ENCODE measurements at regions not wholly inside any gene's neighbourhood (a gene's known extent, or its start where the extent isn't known, plus 50 kb on each side); places are given as distances from the start of the nearest gene placed in this dataset.

GRCh38 chr6:118383924-118384323 is 164.2 kb upstream of the PLN start:
- BruUV-seq (replicated peaks): no TSS peak
- intact Hi-C loops (cut with micrococcal nuclease) (no loop called here), in situ Hi-C loops (cut with MboI) (no loop called here)
- WGBS (ENCODE audit: insufficient coverage, low coverage, missing lambda C conversion rate): 6% methylated on average over 1 of the region's 1 CpG
- no peaks in the 10 kb centered on the region for H3K9me3 ChIP-seq (replicated peaks; ENCODE audit: control insufficient read depth, insufficient read depth, low read depth, low read length)
- CTCF ChIA-PET (ENCODE audit: low intra/inter-chr PET ratio): no interaction called here
- no peaks in the 10 kb centered on the region for H4K20me1 ChIP-seq (replicated peaks; ENCODE audit: control insufficient read depth, insufficient read depth, low read length)
- no peak for TF ChIP-seq ATF7 (IDR thresholded peaks at IDR 0.05)
- no peak for TF ChIP-seq WHSC1 (IDR thresholded peaks at IDR 0.05; ENCODE audit: low read length)
- TF ChIP-seq NR3C1 (CRISPR knock-in tag; IDR thresholded peaks at IDR 0.05): no peak
- no peak for TF ChIP-seq ZNF217 (CRISPR knock-in tag; IDR thresholded peaks at IDR 0.05)
- no peak overlapping the region for H3K9ac ChIP-seq (ENCODE audit: insufficient read depth in 1 of 2, low read depth in 2 of 2, low read length in 2 of 2)
- no peaks in the 10 kb centered on the region; a peak in 1 of 5 replicates for H3K4me1 ChIP-seq (replicated peaks in 1 of 2; ENCODE audit: control insufficient read depth in 2 of 2, insufficient read depth in 2 of 2, low read length in 2 of 2)
- no peaks in the 10 kb centered on the region; a peak in 1 of 5 replicates for H3K27me3 ChIP-seq (ENCODE audit: control insufficient read depth in 2 of 2, insufficient read depth in 2 of 2, low read length in 2 of 2)
- H3K4me2 ChIP-seq (ENCODE audit: insufficient read depth, low read length): no peak overlapping the region
- no peaks in the 10 kb centered on the region for H3K79me2 ChIP-seq (ENCODE audit: control insufficient read depth, insufficient read depth, low read length)
- no peak for ATAC-seq
- H3K9me1 ChIP-seq (ENCODE audit: control insufficient read depth, insufficient read depth, low read length): no peaks in the 10 kb centered on the region
- no peak overlapping the region for H3K4me3 ChIP-seq
- H2AFZ ChIP-seq (ENCODE audit: low read depth, low read length): no peak overlapping the region
- DNase-seq (ENCODE audit: extremely low read depth in 1 of 4, low spot score in 3 of 4): no peak
- no peak for FAIRE-seq
- H3K27ac ChIP-seq (ENCODE audit: extremely low read depth, low read depth, low read length): no peak overlapping the region
- no peaks in the 10 kb centered on the region for H3K36me3 ChIP-seq (ENCODE audit: control insufficient read depth, insufficient read depth, low read length)
- POLR2A ChIA-PET: no interaction called here

DNA sequence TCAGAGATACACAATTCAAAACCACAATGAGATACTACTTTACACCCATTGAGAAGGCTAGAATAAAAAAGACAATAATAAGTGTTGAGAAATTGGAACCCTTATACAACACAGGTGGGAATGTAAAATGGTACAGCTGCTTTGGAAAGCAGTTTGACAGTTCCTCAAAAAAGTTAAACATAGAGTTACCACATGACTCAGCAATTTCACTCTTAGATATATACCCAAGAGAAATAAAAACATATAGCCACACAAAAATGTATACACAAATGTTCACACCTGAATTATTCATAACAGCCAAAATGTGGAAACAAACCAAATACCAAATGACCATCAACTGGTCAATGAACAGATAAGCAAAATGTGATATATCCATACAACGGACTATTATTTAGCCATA is 161.1 kb upstream of the PLN start:
- intact Hi-C loops (cut with micrococcal nuclease): no loop called here
- Histone ChIP-seq H2AFZ (ENCODE audit: low read depth, low read length) (no peak overlapping the region), H3K4me3 (no peak overlapping the region), H3K4me2 (ENCODE audit: insufficient read depth, low read length) (no peak overlapping the region), H3K9me3 (replicated peaks; ENCODE audit: control insufficient read depth, insufficient read depth, low read depth, low read length) (no peaks in the 10 kb centered on the region), H3K36me3 (ENCODE audit: control insufficient read depth, insufficient read depth, low read length) (no peaks in the 10 kb centered on the region), H3K9me1 (ENCODE audit: control insufficient read depth, insufficient read depth, low read length) (no peaks in the 10 kb centered on the region), H4K20me1 (replicated peaks; ENCODE audit: control insufficient read depth, insufficient read depth, low read length) (no peaks in the 10 kb centered on the region), H3K4me1 (replicated peaks in 1 of 2; ENCODE audit: control insufficient read depth in 2 of 2, insufficient read depth in 2 of 2, low read length in 2 of 2) (no peaks in the 10 kb centered on the region; a peak in 1 of 5 replicates), H3K27me3 (ENCODE audit: control insufficient read depth in 2 of 2, insufficient read depth in 2 of 2, low read length in 2 of 2) (no peaks in the 10 kb centered on the region; a peak in 1 of 5 replicates), H3K27ac (ENCODE audit: extremely low read depth, low read depth, low read length) (no peak overlapping the region), H3K79me2 (ENCODE audit: control insufficient read depth, insufficient read depth, low read length) (no peaks in the 10 kb centered on the region), H3K9ac (ENCODE audit: insufficient read depth in 1 of 2, low read depth in 2 of 2, low read length in 2 of 2) (no peak overlapping the region)
- BruUV-seq (replicated peaks): no TSS peak
- CTCF ChIA-PET (ENCODE audit: low intra/inter-chr PET ratio): no interaction called here
- POLR2A ChIA-PET: no interaction called here
- WGBS (ENCODE audit: insufficient coverage, low coverage, missing lambda C conversion rate): 39% methylated on average over 1 of the region's 1 CpG
- in situ Hi-C loops (cut with MboI): no loop called here
- no peak for FAIRE-seq
- DNase-seq (ENCODE audit: extremely low read depth in 1 of 4, low spot score in 3 of 4): no peak
- ATAC-seq: no peak
- TF ChIP-seq BMI1 (IDR thresholded peaks at IDR 0.05; ENCODE audit: low read length): no peak
- TF ChIP-seq, protein P1, sequence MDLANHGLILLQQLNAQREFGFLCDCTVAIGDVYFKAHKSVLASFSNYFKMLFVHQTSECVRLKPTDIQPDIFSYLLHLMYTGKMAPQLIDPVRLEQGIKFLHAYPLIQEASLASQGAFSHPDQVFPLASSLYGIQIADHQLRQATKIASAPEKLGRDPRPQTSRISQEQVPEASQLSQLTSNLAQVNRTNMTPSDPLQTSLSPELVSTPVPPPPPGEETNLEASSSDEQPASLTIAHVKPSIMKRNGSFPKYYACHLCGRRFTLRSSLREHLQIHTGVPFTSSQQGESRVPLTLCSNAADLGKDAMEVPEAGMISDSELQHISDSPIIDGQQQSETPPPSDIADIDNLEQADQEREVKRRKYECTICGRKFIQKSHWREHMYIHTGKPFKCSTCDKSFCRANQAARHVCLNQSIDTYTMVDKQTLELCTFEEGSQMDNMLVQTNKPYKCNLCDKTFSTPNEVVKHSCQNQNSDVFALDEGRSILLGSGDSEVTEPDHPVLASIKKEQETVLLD (IDR thresholded peaks at IDR 0.05): no peak
- TF ChIP-seq ATF4 (CRISPR knock-in tag; IDR thresholded peaks at IDR 0.05): no peak
- TF ChIP-seq LCOR (CRISPR knock-in tag; IDR thresholded peaks at IDR 0.05): no peak
- TF ChIP-seq ZNF79 (CRISPR knock-in tag; IDR thresholded peaks at IDR 0.05; ENCODE audit: low read depth): no peak
- TF ChIP-seq, protein P2, sequence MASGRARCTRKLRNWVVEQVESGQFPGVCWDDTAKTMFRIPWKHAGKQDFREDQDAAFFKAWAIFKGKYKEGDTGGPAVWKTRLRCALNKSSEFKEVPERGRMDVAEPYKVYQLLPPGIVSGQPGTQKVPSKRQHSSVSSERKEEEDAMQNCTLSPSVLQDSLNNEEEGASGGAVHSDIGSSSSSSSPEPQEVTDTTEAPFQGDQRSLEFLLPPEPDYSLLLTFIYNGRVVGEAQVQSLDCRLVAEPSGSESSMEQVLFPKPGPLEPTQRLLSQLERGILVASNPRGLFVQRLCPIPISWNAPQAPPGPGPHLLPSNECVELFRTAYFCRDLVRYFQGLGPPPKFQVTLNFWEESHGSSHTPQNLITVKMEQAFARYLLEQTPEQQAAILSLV (tag; IDR thresholded peaks at IDR 0.05): no peak
- no peak for TF ChIP-seq MCM5 (IDR thresholded peaks at IDR 0.05; ENCODE audit: low read depth)
- TF ChIP-seq ZNF384 (IDR thresholded peaks at IDR 0.05; ENCODE audit: low read depth, low read length): no peak
- TF ChIP-seq, protein P3, sequence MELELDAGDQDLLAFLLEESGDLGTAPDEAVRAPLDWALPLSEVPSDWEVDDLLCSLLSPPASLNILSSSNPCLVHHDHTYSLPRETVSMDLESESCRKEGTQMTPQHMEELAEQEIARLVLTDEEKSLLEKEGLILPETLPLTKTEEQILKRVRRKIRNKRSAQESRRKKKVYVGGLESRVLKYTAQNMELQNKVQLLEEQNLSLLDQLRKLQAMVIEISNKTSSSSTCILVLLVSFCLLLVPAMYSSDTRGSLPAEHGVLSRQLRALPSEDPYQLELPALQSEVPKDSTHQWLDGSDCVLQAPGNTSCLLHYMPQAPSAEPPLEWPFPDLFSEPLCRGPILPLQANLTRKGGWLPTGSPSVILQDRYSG (tag; conservative IDR thresholded peaks at IDR 0.05; ENCODE audit: low read depth): no peak

Measured in K562 (cell line).